Rectal smooth muscle tissue (tissue), 1 donor: ENCODE measurements at regions not wholly inside any gene's neighbourhood (a gene's known extent, or its start where the extent isn't known, plus 50 kb on each side); places are given as distances from the start of the nearest gene placed in this dataset.
"Not testable (repeated sequence)": the region's sequence is repeated elsewhere in the genome, so short reads cannot be mapped to it uniquely, and the experiment has no call there.

Source experiments
- H3K27ac ChIP-seq: one replicate; pipeline ENCODE4 v1.7.0; 2013; ENCODE audit warnings: low read depth, low read length, inconsistent platforms
- H3K27me3 ChIP-seq: one replicate; pipeline ENCODE4 v1.7.0; 2013; ENCODE audit warnings: low read length; ENCODE audit not compliant: control insufficient read depth, insufficient read depth
- H3K36me3 ChIP-seq: one replicate; pipeline ENCODE4 v1.7.0; 2013; ENCODE audit warnings: low read length; ENCODE audit not compliant: control insufficient read depth, insufficient read depth
- H3K4me1 ChIP-seq: one replicate; pipeline ENCODE4 v1.7.0; 2013; ENCODE audit warnings: low read length; ENCODE audit not compliant: control insufficient read depth, insufficient read depth
- H3K4me3 ChIP-seq: one replicate; pipeline ENCODE4 v1.7.0; 2013; ENCODE audit warnings: low read length
- H3K9ac ChIP-seq: one replicate; pipeline ENCODE4 v1.7.0; 2013; ENCODE audit warnings: low read length

DNA sequence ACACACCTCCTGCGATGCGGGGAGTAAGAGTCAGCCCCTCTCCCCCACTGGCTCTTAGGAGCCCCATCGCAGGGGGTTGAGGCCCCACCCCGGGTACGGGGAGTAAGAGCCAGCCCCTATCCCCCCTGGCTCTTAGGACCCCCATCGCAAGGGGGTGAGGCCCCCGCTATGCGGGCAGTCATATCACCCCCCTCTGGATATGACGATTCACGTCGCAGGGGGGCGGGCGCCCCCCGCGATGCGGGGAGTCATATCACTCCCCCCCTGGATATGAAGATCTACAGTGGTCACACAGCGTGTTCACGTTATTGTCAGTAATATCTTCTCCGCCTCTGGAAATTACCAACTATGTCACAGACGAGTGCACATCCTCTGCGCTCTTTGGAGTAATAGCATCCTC is 61.1 kb downstream of the DEFB131A start:
- H3K27me3 ChIP-seq, H3K27ac ChIP-seq, H3K9ac ChIP-seq, H3K4me1 ChIP-seq, H3K36me3 ChIP-seq, H3K4me3 ChIP-seq: not testable (repeated sequence)

DNA sequence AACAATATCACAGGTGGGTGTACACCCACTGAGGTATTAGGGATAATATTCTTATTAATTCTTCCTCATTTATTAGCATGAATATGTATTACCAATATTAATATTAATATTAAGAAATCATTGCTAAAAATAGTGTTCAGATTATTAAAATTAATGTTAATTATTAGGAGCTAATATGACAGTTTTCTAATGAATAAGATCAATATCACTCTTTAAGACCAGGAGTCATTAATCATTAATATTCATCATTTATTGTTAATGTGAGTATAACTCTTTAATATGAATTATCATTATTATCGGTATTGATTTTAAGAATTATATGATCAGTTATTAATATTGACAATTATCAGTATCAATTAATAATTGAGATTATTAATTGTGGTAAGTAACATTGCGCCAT is 62.5 kb downstream of the DEFB131A start:
- H3K27ac ChIP-seq, H3K4me1 ChIP-seq, H3K4me3 ChIP-seq, H3K36me3 ChIP-seq, H3K9ac ChIP-seq, H3K27me3 ChIP-seq: not testable (repeated sequence)

DNA sequence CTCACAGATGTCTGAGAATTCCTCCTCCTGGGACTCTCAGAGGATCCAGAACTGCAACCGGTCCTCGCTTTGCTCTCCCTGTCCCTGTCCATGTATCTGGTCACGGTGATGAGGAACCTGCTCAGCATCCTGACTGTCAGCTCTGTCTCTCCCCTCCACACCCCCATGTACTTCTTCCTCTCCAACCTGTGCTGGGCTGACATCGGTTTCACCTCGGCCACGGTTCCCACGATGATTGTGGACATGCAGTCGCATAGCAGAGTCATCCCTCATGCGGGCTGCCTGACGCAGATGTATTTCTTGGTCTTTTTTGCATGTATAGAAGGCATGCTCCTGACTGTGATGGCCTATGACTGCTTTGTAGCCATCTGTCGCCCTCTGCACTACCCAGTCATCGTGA is 68.7 kb downstream of the DEFB131A start:
- not testable (repeated sequence) for H3K4me1 ChIP-seq, H3K27ac ChIP-seq, H3K4me3 ChIP-seq, H3K9ac ChIP-seq, H3K27me3 ChIP-seq, H3K36me3 ChIP-seq

DNA sequence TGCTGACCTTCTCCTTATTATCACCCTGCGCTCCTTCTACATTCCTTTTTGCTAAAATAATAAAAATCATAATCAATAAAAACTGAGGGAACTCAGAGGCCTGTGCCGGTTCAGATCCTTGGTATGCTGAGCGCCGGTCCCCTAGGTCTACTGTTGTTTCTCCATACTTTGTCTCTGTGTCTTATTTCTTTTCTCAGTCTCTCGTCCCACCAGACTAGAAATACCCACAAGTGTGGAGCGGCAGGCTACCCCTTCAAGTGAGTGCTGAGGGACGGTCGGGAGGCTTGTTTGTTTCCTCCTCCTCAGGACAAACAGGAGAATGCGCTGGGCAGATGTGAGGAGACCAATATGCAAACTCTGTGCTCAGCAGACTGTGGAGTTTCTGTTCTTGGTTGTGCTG is 75.4 kb downstream of the DEFB131A start:
- H3K9ac ChIP-seq, H3K4me1 ChIP-seq, H3K27ac ChIP-seq, H3K27me3 ChIP-seq, H3K4me3 ChIP-seq, H3K36me3 ChIP-seq: not testable (repeated sequence)

DNA sequence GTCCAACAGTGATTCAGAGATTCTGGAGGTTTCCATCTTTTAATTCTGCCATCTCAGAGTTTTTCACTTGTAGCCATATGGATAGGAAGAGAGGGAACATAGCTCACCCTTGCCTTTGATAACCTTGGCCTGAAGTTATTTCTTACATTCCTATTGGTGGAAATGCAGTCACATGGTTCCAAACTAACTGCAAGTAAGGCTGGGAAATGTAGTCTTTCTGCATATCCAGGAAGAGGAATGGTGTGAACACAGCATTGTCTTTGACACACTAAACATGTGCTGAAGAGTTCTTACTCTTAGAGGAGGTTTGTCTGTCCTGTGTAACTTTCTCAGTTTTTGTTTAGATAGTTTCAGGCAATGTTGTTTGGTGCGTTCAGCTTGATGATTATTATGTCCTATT is 78.7 kb downstream of the DEFB131A start:
- H3K27me3 ChIP-seq, H3K4me3 ChIP-seq, H3K36me3 ChIP-seq, H3K4me1 ChIP-seq, H3K9ac ChIP-seq, H3K27ac ChIP-seq: not testable (repeated sequence)

DNA sequence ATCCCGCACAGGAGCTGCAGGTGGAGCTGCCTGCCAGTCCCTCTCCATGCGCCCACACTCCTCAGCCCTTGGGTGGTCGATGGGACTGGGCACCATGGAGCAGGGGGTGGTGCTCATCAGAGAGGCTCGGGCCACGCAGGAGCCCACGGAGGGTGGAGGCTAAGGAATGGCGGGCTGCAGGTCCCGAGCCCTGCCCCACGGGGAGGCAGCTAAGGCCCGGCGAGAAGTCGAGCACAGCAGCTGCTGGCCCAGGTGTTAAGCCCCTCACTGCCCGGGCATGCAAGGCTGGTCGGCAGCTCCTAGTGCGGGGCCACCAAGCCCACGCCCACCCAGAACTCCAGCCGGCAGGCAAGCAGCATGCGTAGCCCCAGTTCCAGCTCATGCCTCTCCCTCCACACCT is 80.2 kb downstream of the DEFB131A start:
- H3K36me3 ChIP-seq, H3K27ac ChIP-seq, H3K27me3 ChIP-seq, H3K4me3 ChIP-seq, H3K4me1 ChIP-seq, H3K9ac ChIP-seq: not testable (repeated sequence)

DNA sequence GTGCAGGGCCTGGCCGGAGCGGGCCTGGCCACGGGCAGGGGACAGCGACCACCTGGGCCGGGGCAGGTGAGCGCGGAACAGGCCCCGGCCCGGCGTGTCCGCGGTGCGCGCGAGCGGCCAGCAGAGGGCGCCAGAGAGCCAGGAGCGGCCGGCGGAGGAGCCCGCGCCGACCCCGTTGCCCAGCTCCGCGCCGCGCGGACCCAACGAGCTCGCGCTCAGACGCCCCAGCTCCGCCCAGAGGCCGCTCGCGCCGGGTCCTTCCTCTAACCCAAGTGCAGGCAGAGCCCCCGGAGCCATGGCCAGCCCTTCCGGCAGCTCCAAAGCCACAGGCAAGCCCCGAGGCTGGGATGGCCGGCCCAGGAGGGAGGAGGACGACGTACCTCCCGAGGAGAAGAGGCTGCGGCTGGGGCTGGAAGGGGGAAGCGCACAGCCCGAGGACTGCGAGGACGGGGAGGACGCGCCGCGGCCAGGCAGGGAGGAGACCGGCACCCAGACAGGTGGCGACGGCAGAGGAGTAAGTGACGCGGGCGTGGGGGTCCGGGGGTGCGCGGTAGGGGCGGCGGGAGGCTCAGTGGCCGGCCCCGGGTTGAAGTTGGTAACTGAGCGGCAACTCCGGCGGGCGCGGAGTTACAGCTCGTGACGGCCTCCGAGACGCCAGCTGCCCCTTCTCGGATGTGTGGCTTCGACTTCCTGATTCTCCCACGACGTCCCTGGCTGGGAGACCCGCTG is 88.1 kb downstream of the DEFB131A start:
- not testable (repeated sequence) for H3K9ac ChIP-seq, H3K27me3 ChIP-seq, H3K36me3 ChIP-seq, H3K4me1 ChIP-seq, H3K27ac ChIP-seq
- H3K4me3 ChIP-seq, result peak overlapping the region; percentile 68

DNA sequence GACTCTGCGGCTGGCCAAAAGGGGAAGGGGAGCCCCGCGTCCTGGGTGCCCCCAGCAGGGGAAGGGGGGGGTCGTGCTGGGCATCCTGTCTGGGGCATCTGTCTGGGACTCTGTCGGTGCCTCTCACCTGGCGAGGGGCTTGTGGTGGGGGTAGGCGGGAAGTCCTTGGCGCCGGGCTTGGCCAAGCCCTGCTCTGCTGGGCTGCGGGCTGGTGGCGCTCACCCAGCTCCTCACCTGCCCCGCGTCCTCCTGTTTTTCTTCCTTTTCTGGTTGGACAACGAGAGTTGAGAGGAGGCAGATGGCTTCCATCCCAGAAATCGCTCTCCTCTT is 88.6 kb downstream of the DEFB131A start:
- not testable (repeated sequence) for H3K36me3 ChIP-seq, H3K4me1 ChIP-seq, H3K9ac ChIP-seq, H3K27me3 ChIP-seq, H3K27ac ChIP-seq
- peak overlapping the region; percentile 68 for H3K4me3 ChIP-seq

DNA sequence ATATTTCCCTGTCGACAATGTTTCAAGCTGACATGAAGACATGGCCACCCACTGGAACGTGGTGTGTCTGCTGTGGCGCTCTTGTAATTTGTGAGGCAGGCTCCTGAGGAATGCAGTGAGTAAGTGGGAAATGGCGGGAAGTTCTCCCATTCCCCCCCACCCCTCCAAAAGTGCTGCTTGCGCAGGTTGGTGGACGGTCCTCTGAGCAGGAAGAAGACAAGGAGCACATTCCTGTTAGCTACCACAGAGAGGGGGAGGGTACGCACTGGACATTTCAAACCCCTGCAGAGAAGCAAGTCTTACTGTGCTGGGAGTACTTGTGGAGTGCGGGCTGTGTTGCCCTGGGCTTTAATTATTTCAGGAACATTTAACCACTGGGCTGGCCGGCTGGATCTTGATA is 92.9 kb downstream of the DEFB131A start:
- H3K9ac ChIP-seq, H3K27me3 ChIP-seq, H3K4me3 ChIP-seq, H3K36me3 ChIP-seq, H3K27ac ChIP-seq, H3K4me1 ChIP-seq: not testable (repeated sequence)

DNA sequence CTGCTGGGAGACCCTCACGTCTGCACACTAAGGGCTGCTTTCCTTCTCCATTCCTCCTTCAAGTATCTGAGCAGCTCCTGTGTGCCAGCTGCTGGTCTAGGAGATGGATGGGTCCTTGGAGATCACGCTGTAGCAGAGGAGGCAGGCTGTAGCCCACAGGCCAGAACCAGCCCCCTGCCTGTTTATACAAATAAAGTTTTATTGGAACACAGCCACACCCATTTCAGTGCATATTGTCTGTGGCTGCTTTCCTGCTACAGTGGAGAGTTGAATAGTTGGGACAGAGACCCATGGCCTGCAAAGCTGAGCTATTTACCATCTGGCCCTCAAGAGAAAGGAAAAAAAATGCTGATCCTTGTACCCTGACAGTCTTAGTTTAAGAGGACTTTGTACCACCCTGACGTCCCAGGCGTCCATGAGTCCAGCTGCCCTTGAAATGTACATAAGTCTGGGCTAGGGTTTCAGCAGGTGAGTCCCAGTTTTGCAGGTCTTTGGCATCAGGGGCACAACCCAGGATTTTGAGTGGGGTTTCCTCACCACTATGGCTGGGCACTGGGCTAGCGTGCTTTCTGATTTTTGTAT is 95.8 kb downstream of the DEFB131A start:
- not testable (repeated sequence) for H3K9ac ChIP-seq, H3K4me1 ChIP-seq, H3K27me3 ChIP-seq, H3K4me3 ChIP-seq, H3K27ac ChIP-seq, H3K36me3 ChIP-seq

DNA sequence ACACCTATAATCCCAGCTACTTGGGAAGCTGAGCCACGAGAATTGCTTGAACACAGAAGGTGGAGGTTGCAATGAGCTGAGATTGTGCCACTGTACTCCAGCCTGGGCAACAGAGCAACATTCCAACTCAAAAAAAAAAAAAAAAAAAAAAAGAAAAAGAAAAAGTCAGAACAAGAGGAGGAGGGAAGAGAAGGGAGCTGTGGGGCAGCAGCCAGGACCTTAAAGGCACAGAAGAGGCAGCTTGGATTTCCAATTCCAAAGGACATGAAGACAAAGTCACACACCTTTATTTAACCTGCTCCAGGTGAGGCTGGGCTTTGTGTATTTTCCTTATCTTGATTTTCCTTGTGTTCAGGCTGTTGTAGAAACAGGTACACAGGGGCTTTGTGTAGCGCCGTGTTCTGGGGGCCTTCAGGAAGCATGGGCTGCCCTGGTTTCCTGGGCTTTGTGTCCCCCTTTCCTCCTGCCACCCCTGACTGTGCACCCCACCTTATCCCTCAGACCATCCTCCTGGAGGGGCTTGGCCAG is 97.2 kb downstream of the DEFB131A start:
- H3K36me3 ChIP-seq, H3K27ac ChIP-seq, H3K27me3 ChIP-seq, H3K4me3 ChIP-seq, H3K4me1 ChIP-seq, H3K9ac ChIP-seq: not testable (repeated sequence)

DNA sequence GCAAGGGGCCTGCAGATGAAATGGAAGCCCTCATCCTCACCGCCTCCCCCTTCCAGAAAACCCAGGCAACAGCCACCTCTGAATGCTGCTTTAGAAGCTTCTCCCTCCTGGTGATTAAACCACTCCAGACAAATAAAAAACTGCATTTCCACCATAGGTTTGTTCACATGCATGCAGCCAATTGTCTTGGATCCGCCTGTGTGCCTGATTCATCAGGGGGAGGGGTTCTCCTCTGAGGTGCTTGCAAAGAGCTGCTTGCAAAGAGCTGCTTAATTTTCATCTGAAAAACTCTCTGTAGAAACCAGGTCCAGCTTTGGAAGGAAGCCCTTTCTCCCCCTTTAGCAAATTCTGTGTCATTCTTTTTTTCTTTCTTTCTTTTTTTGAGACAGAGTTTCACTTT is 100.6 kb downstream of the DEFB131A start:
- not testable (repeated sequence) for H3K27me3 ChIP-seq, H3K9ac ChIP-seq, H3K4me1 ChIP-seq, H3K36me3 ChIP-seq, H3K27ac ChIP-seq, H3K4me3 ChIP-seq

DNA sequence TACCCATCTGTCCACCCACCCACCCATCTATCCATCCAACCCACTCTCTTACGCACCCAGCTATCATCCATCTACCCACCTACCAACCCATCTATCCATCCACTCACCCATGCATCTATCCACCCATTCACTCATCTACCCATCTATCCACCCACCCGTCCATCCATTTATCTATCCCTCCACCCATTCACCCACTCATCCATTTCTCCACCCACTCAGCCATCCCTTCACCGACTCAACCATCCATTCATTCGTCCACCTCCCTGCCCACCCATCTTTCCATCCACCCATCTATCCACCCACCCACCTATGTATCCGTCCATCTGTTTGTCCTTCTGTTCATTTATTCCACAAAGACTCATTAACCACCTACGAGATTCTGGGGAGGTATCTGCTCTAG is 103.3 kb downstream of the DEFB131A start:
- not testable (repeated sequence) for H3K36me3 ChIP-seq, H3K4me1 ChIP-seq, H3K9ac ChIP-seq, H3K27me3 ChIP-seq, H3K27ac ChIP-seq, H3K4me3 ChIP-seq
